T-helper 1 cell (primary cell): ENCODE measurements at regions not wholly inside any gene's neighbourhood (a gene's known extent, or its start where the extent isn't known, plus 50 kb on each side); places are given as distances from the start of the nearest gene placed in this dataset.

Experiments used
- DNase-seq, 5 donors: peaks; one replicate each; pipeline ENCODE4 v3.0.0-alpha.2; 2012 to 2020

GRCh38 chr14:85439696-85440328, 90.1 kb upstream of the FLRT2 start:
- DNase-seq = no peak

DNA sequence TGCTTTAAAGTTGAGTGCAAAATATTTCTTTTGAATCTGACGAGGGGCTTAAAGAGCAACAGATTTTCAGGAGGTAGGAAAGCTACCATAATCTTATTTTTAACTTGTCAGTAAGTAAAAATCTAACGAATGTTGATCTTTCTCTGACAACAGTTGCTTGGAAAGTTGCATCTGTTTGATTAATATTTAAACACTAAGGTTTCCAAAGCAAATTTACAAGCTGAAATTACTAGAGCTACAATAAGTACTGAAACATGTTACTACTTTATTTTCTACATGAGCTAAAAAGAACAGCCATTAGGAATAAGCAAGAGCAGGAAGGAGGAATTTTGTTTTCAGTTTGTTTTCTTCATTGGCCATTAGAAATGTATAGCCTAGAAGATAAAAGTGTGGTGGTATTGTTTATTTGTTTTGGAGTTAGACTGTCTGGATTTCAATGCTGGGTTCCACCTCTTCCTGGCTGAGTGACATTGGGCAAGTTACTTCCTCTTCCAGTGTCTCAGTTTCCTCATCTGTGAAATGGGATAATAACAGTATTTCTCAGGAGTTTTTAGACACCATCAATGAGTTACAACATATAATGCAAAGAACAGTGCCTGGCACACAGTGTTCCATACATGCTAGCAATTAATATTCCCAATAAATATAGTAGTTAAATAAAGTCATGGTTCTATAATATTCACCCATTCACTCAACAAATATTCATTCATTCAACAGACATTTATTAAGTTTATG, 87.9 kb upstream of the FLRT2 start:
- DNase-seq = no peak

DNA sequence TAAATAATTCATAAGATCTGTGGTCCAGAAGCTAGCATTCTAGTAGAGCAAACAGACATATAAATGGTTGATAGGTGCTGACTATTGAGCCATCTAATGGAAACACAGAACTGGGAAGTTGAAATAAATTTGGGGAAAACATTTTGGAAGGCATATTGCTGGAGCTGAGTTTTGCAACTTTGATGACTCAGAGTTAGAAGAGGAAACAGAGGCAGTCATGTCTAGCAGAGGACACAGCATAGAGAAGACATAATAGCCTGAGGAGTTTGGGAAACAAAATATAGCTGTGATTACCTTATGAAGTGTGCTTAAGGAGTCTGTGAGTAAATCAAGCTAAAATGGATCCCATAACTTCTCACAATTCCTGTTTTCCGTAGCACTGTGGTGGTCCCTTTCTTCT, 86.9 kb upstream of the FLRT2 start:
- DNase-seq = no peak

DNA sequence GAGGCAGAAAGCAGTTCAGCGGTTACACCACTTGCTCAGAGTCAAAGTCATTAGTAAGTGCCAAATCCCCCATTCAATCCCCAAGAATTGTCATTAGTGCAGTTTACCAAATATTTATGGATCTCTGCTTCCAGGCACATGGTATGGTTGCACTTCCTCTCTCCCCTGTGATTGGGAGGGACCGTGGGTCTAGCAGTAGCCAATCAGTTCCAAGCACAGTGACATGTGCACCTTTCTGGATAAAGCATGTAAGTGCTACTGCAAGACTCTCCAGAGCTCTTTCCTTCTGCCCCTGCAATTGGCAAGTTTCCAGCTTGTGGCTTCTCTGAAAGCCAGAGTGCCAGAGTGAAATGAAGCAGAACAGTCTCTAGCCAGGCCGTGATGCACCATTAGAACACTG, 85.3 kb upstream of the FLRT2 start:
- no peak for DNase-seq

DNA sequence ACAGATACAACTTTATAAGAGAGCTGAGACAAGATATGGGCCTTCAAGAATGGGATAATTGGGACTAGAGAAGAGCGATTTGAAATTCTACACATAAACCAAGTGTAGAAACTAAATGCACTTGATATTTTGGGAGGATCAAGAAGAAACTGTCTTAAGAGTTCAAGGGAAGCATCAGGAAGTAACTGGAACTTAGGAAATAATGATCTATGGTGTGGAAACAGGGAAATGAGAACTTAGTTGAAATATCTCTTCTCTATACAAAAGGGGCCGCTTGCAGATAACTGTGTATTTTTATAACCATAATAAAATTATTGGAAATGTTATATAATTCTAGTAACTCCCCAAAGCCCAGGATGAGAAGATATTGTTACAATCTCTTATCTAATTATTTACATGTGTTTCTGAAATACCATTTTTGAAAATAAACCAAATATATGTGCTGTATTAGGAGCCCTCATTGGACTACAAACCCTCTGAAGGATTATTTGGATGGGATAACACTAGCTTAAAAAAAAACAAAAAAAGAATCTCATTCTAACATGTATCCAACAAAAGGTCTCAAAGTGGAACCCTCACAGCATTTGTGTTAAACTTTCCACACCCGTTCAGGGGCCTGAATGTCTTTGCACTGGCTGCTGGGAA, 84.7 kb upstream of the FLRT2 start:
- DNase-seq = no peak

DNA sequence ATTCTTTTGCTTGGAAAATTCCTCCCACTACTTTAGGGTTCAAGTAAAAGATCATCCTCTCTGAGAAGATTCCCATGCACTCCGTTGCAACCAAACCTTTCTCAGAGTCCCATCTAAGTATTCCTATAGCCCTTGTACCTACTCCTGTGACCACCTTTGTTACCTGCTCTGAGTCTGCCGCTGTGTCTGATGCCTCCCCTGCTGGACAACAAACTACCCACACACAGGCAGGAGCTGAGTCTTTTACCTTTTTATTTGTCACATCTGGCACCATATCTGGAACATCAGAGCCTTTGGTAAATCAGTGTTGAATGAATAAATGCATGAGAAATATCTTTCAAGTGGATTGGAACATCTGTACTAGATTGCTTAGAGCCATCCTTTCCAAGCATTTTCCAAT, 82.1 kb upstream of the FLRT2 start:
- no peak for DNase-seq

DNA sequence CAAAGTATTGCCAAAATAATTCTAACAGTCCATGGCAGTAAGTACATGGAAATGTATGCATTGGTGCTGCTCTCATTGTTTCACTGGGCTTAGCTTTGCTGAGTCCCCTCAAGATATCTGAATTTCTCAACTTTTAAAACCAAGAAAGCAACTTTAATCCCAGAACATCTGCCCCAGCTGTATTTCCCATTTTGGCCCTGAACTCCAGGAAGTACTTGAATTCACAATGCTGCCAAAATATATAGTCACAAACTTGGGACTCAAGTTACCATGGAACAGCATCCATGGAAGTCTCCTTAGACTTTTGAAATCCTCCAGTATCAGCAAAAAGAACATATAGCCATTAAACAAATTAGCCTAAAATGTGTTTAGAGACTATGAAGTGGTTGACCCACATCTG, 78.5 kb upstream of the FLRT2 start:
- DNase-seq = no peak

DNA sequence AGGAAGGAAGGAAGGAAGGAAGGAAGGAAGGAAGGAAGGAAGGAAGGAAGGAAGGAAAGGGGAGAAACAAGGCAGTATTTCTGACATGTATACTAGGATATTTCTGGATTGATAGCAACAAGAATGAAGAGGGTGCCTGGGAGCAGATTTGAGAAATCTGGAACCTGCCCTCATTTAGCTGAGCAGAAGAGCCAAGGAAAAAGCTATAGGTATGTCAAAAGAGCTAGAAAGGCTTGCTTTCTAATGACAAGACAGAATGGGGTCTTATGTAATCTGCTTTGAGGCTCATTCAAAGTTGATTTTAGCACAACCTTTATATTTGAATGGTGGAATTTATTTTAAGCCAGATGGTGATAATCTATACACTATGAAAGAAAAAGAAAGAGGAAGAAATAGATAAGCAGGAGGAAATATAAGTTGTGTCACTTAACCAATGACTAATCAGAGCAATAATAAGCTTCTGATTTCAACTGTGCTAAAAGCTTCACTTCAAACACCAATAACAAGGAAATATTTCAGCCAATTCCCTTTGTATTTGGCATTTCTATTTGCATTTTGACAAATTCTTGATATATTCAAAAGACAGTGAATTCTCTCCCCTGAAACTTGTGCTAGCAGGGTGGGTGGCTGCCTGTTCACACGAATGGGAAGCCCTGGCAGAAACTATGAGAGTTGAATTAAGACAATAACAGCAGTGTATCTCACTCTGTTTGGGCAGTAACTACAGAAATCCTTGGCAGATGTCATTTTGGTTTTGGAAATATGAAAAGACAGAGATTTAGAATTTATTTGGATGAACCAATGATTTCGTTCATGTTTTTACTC, 76.3 kb upstream of the FLRT2 start:
- no peak for DNase-seq

- DNase-seq = no peak
These were observed 75.6 kb upstream of the FLRT2 start for GRCh38 chr14:85454226-85454813.

GRCh38 chr14:85459361-85460000, 70.5 kb upstream of the FLRT2 start:
- DNase-seq = no peak

DNA sequence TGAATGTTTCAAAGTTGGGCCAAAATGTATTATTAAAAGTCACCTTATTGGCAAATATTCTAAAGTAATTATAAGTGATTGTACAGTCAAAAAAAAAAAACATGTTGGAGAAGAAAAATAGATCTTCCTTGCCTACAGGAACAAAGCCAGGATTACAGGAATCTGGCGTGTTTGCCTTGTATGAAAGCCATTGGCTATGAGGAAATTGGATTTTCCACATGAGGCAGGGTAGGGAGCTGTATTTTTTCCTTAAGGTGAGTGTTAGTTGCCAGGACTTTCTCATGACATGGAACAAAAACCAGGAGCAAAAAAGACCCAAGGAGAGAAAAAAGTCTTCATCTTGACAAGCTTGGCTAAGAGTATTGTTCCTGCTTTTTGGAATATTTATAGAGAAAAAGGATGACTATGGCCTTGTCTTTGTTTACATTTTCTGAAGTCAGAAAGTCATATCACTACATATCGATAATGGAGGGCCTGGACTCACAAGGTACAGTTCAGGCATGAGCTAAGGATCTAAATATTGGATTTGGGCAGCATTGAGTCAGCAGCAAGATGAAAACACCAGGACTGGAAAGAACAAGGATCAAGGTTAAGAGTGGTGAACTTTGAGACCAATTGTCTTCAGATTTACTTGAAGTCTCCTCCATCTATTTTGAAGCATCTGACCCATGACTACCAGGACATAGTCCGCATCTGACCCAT, 68.4 kb upstream of the FLRT2 start:
- DNase-seq = no peak

DNA sequence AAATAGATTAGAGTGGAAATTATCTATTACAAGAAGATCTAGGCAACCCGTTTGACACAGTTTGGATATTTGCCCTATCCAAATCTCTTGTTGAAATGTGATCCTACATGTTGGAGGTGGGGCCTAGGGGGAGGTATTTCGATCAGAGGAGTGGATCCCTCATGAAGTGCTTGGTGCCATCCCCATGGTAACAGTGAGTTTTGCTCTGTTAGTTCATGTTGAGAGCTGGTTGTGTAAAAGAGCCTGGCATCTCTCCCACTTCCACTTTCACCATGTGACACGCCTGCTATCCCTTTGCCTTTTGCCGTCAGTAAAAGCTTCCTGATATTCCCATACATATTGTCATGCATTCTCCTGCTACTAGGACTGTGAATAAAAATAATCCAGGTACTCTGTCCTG, 66.4 kb upstream of the FLRT2 start:
- no peak for DNase-seq

DNA sequence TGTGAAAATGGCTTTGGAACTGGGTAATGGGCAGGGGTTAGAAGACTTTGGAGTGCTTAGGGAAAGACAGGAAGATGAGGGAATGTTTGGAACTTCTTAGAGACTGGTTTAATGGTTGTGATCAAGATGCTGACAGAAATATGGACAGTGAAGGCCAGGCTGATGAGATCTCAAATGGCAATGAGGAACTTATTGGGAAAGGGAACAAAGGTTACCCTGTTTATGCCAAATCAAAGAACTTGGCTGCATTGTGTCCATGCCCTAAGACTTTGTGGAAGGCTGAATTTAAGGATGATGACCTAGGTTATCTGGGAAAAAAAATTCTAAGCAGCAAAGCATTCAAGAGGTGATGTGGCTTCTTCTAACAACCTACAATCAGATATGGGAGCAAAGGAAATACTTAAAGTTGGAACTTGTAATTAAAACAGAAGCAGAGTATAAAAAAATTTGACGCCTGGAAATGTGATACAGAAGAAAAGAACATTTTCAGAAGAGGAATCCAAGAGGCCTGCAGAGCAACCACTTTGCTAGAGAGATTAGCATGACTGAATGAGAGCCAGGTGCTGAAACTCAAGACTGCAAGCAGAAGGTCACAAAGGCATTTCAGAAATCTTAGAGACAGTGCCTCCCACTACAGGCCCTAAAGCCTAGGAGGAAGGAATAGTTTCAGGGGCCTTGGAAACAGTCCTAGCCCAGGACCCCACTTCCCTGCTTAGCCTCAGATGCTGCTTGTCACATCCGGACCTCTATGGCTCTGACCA, 65.6 kb upstream of the FLRT2 start:
- no peak for DNase-seq

- DNase-seq = no peak
These were observed 63.3 kb upstream of the FLRT2 start for GRCh38 chr14:85466678-85467077.

DNA sequence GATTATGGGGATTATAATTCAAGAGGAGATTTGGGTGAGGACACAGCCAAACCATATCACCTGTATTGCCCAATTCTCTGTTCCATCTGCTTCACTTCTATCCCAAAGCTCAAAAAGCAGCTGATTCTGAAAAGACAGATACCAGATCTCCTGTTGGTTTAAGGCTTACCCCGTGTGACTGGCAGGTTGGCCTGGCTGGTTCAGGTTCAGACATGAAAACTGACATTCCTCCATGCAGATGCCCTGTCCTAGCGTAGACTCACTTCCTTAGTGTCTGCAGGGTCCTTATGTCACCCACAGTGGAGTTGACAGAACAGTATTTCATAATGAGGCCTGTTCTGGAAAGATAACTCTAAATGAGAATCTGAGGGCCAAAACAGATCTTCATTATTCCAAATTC, 61.1 kb upstream of the FLRT2 start:
- DNase-seq = no peak

DNA sequence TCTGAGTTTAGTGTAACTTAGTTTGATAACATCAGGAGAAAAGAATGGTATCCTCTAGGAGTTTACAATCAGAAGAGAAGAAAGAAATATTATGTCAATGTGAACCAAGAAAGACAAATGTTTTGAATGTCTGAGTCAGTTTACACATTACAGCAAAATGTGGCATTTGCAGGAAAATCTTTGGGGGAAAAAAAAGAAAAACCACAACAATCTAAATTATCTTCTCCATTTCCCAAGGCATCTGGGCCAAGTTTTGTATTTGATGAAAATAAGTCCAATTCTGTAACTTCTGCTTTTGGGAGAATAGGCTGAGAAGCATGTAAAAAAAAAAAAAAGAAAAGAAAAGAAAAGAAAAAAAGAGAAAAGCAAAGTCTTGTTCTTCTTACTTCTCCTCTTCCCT, 58.8 kb upstream of the FLRT2 start:
- no peak for DNase-seq

DNA sequence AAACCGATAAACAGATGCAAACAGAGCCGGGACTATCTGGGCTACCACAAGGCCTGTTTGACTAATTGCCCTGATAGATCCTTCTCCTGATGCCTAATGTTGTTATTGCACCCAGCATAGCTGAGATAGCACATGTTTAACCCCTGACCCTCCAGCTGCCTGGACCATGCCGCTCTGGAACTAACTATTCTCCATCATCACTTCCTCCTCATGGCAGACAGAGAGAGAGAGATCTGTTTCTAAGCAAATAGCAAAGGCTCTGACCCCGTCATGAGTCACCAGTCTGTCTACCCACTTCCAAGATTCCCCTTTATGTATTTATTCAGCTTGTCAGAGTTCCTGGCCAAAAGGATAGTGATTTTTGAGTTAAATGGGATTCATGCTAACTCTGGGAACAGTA, 58.2 kb upstream of the FLRT2 start:
- DNase-seq = no peak

DNA sequence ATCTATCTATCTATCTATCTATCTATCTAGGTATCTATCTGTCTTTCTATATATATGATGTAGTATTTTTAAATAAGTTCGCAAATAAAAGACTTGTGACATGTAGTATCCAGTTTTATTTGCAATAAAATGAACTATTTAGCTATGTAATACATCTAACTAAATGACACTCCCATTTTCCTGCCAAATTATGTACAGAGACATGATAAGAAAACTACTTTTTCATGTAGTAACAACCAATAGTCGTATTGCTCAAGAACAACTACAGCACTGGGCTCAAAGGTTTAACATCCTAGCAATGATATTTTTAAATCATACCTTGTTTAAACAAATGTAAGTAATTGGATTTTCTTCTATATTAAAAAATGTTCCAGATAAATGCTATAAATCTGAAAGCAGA, 55.5 kb upstream of the FLRT2 start:
- DNase-seq = no peak

DNA sequence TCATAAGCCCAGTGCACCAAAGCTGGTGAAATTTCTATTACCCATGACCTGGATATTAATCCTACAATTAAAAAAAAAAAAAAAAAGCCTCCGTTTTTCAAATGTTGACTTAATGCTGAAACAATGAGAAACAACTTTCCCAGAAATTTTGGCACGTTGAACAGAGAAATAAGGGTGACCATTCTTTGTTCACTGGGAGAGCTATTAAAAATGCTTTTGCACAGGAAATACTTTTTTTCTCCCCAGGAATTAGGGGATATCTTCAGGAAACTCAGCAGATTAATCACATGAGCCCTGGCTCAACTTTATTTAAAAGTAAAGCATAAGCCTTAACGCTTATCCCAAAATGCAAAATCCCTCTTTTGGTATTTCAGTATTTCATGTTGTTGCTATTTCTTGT, 54.8 kb upstream of the FLRT2 start:
- no peak for DNase-seq

- DNase-seq = no peak
These were observed 50.6 kb upstream of the FLRT2 start for GRCh38 chr14:85479306-85479705.

- DNase-seq = no peak
These were observed 50.2 kb upstream of the FLRT2 start for GRCh38 chr14:85479771-85480170.
